Suppressor macrophage treated with lipopolysaccharide for 4 hours (primary cell): ENCODE measurements at regions not wholly inside any gene's neighbourhood (a gene's known extent, or its start where the extent isn't known, plus 50 kb on each side); places are given as distances from the start of the nearest gene placed in this dataset.

Source experiments
- DNase-seq: peaks from one replicate; pipeline ENCODE4 v3.0.0-alpha.2; 2020

GRCh38 chr4:100799761-100800539 lies 282.1 kb upstream of the EMCN start:
- DNase-seq, result no peak

- DNase-seq, result no peak
Observed at GRCh38 chr4:100797791-100798190, 280.0 kb upstream of the EMCN start.

GRCh38 chr4:100797356-100797755 lies 279.5 kb upstream of the EMCN start:
- no peak for DNase-seq

GRCh38 chr4:100796332-100796731 lies 278.5 kb upstream of the EMCN start:
- DNase-seq, result no peak

GRCh38 chr4:100795581-100795980 lies 277.8 kb upstream of the EMCN start:
- no peak for DNase-seq

- no peak for DNase-seq
Observed at GRCh38 chr4:100790836-100791615, 273.2 kb upstream of the EMCN start.

- no peak for DNase-seq
Observed at GRCh38 chr4:100789991-100790390, 272.2 kb upstream of the EMCN start.

- no peak for DNase-seq
Observed at GRCh38 chr4:100786481-100786880, 268.7 kb upstream of the EMCN start.

- DNase-seq, result peak; percentile 5
Observed at GRCh38 chr4:100782356-100782755, 264.5 kb upstream of the EMCN start.

- DNase-seq, result no peak
Observed at GRCh38 chr4:100781435-100781834, 263.6 kb upstream of the EMCN start.

GRCh38 chr4:100780126-100780525 lies 262.3 kb upstream of the EMCN start:
- no peak for DNase-seq

- DNase-seq, result no peak
Observed at GRCh38 chr4:100778431-100778830, 260.6 kb upstream of the EMCN start.

- DNase-seq, result no peak
Observed at GRCh38 chr4:100762738-100763137, 244.9 kb upstream of the EMCN start.

- no peak for DNase-seq
Observed at GRCh38 chr4:100754751-100755150, 236.9 kb upstream of the EMCN start.

- no peak for DNase-seq
Observed at GRCh38 chr4:100746141-100746739, 228.4 kb upstream of the EMCN start.

GRCh38 chr4:100742045-100742444 lies 224.2 kb upstream of the EMCN start:
- peak; percentile 6 for DNase-seq

- DNase-seq, result no peak
Observed at GRCh38 chr4:100739426-100739825, 221.6 kb upstream of the EMCN start.

GRCh38 chr4:100738196-100739165 lies 220.7 kb upstream of the EMCN start:
- no peak for DNase-seq

- DNase-seq, result no peak
Observed at GRCh38 chr4:100736641-100737451, 219.0 kb upstream of the EMCN start.

- DNase-seq, result no peak
Observed at GRCh38 chr4:100728861-100729260, 211.0 kb upstream of the EMCN start.

- no peak for DNase-seq
Observed at GRCh38 chr4:100722866-100723459, 205.1 kb upstream of the EMCN start.
